Nephron progenitor cell (in vitro differentiated cells): ENCODE measurements at regions not wholly inside any gene's neighbourhood (a gene's known extent, or its start where the extent isn't known, plus 50 kb on each side); places are given as distances from the start of the nearest gene placed in this dataset.

Experiments used
- DNase-seq: peaks from one replicate; pipeline ENCODE4 v3.0.0; 2021
- H3K27ac Mint-ChIP-seq: 2 replicates; pipeline ENCODE4 v1.8.0; 2021; ENCODE audit warnings: mild to moderate bottlenecking, moderate library complexity, mixed read lengths
- H3K27me3 Mint-ChIP-seq: 2 replicates; pipeline ENCODE4 v1.8.0; 2021; ENCODE audit warnings: mild to moderate bottlenecking, low read depth, mixed read lengths; ENCODE audit not compliant: poor library complexity
- H3K36me3 Mint-ChIP-seq: 2 replicates; pipeline ENCODE4 v1.8.0; 2021; ENCODE audit warnings: low read depth, mixed read lengths
- H3K4me1 Mint-ChIP-seq: 2 replicates; pipeline ENCODE4 v1.8.0; 2021; ENCODE audit warnings: mixed read lengths
- H3K4me3 Mint-ChIP-seq: 2 replicates; pipeline ENCODE4 v1.8.0; 2021; ENCODE audit warnings: mild to moderate bottlenecking, moderate library complexity, mixed read lengths
- H3K9me3 Mint-ChIP-seq: 2 replicates; pipeline ENCODE4 v1.8.0; 2021; ENCODE audit warnings: mild to moderate bottlenecking, moderate library complexity, mixed read lengths
- CTCF ChIP-seq: fragments of 200-600 bp; sonication (generic); IDR thresholded peaks from 2 replicates; pipeline ENCODE4 v1.5.0; 2021; ENCODE audit warnings: antibody characterized with exemption

DNA sequence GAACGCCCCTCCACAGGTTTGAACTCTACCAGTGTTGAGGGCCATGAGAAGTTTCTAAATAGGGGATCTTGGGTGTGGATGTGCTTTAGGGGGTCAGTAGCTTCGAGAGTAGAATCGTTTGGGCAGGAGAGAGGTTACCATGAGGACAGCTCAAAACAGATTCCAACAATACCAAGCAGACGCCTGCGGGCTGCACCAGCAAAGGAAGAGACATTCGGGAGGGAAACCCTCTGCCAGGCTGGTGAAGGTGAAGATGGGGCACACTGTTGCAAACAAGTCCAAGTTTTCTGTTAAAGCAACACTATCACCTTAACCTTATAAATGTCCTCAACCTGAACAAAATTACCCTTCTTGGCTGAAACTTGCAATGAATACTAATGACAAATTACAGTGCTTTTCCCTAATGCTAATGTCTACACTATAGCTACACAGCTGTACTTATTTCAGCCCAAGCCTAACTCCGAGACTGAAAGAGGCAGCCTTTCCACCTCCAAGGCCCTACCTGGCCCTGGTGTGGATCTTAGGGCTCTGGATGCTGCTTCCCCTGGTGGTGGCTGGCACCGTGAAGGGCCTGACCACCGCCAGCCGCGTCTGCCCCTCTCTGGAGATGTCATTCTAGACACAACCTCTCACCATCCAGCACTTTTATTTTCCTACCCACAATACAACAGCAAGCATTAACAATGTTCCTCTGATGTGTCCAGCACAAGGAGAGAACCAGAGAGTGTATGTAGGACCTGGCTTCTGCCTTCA is 80.1 kb downstream of the DLL1 start:
- H3K4me3 Mint-ChIP-seq, result no peak overlapping the region
- peaks cover 33% of the 10 kb centered on the region for H3K4me1 Mint-ChIP-seq
- no peak for TF ChIP-seq CTCF
- H3K27ac Mint-ChIP-seq, result no peak overlapping the region
- peaks cover 5% of the 10 kb centered on the region for H3K36me3 Mint-ChIP-seq
- H3K27me3 Mint-ChIP-seq, result peaks cover 15% of the 10 kb centered on the region
- DNase-seq, result no peak
- peaks cover 12% of the 10 kb centered on the region for H3K9me3 Mint-ChIP-seq

DNA sequence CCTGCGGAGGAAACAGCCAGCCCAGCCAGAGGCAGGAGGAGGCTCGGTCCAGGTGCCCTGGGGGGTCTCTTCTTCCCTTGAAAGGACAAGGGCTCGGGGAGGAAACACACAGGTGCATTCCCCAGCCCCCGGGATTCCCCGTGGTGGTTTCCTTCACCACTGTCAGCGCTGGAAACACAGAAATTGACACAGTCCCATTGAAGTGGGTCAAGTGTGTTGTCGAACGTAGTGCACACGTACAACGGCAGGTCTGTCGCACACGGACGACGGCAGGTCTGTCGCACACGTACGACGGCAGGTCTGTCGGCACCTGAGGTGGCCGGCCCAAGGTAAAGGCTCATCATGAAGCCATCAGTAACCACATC is 80.9 kb downstream of the DLL1 start:
- peaks cover 5% of the 10 kb centered on the region for H3K36me3 Mint-ChIP-seq
- H3K27me3 Mint-ChIP-seq, result peaks cover 15% of the 10 kb centered on the region
- no peak overlapping the region for H3K27ac Mint-ChIP-seq
- peaks cover 12% of the 10 kb centered on the region for H3K9me3 Mint-ChIP-seq
- DNase-seq, result no peak
- no peak for TF ChIP-seq CTCF
- no peak overlapping the region for H3K4me3 Mint-ChIP-seq
- H3K4me1 Mint-ChIP-seq, result peaks cover 34% of the 10 kb centered on the region

GRCh38 chr6:170209354-170210025 is 81.4 kb downstream of the DLL1 start:
- H3K27me3 Mint-ChIP-seq, result peaks cover 15% of the 10 kb centered on the region
- H3K27ac Mint-ChIP-seq, result no peak overlapping the region
- peaks cover 13% of the 10 kb centered on the region for H3K9me3 Mint-ChIP-seq
- peaks cover 34% of the 10 kb centered on the region for H3K4me1 Mint-ChIP-seq
- DNase-seq, result no peak
- no peak for TF ChIP-seq CTCF
- H3K36me3 Mint-ChIP-seq, result peaks cover 5% of the 10 kb centered on the region
- no peak overlapping the region for H3K4me3 Mint-ChIP-seq

DNA sequence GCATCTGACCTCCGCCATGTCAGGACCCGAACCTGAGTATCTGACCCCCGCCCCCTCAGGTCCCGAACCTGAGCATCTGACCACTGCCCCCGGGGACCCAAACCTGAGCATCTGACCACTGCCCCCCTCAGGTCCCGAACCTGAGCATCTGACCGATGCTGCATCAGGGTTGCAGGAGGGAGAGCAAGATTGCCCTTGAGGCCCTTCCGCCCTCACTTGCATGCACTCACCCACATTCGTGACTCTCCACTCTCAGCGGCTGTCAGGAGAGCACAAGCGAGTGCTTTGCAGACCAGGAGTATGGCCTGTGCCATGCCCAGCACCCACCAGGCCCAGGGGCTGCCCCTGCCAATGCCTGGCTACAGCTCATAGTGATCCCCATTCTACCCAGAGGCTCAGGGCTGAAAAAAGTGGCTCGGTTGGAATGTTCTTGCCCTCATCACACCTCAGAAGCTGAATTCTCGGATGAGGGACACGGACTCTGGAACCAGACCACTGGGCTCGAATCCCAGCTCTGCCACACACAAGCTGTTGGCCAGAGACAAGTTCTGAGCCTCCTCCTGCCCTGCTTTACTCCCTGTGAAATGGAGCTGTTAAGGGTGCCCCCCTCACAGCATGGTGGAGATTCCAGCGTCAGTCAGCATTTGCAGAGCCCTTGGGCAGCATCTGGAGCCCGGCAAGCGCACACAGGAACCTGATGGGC is 82.1 kb downstream of the DLL1 start:
- no peak for DNase-seq
- peaks cover 14% of the 10 kb centered on the region for H3K9me3 Mint-ChIP-seq
- H3K27me3 Mint-ChIP-seq, result peaks cover 15% of the 10 kb centered on the region
- TF ChIP-seq CTCF, result no peak
- H3K36me3 Mint-ChIP-seq, result peaks cover 4% of the 10 kb centered on the region
- H3K4me3 Mint-ChIP-seq, result no peak overlapping the region
- no peak overlapping the region for H3K27ac Mint-ChIP-seq
- peaks cover 34% of the 10 kb centered on the region for H3K4me1 Mint-ChIP-seq

DNA sequence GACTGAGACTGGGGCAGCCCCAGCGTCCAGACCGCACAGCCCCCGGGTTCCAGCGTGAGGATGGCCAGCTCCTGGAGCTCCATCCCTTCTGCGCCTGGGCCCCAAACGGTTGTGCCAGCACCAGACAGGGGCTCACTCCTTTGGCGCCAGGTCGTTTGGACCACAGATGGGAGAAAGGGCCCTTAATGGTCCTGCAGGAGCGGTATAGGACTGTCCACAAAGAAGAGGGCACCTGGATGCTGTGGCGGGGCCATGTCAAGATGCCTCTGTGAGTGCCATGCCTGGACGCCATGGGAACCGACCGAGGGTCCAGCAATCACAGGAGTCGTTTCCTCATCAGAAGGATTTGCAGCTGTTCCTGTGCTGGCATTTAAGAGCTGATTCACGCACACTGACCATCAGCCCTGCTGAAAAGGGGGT is 82.7 kb downstream of the DLL1 start:
- DNase-seq, result no peak
- H3K9me3 Mint-ChIP-seq, result peaks cover 11% of the 10 kb centered on the region
- no peak overlapping the region for H3K4me3 Mint-ChIP-seq
- no peak for TF ChIP-seq CTCF
- H3K27ac Mint-ChIP-seq, result no peak overlapping the region
- H3K36me3 Mint-ChIP-seq, result no peaks in the 10 kb centered on the region
- H3K27me3 Mint-ChIP-seq, result peaks cover 14% of the 10 kb centered on the region
- peaks cover 34% of the 10 kb centered on the region for H3K4me1 Mint-ChIP-seq
